IMR-90 (cell line): ENCODE measurements at regions not wholly inside any gene's neighbourhood (a gene's known extent, or its start where the extent isn't known, plus 50 kb on each side); places are given as distances from the start of the nearest gene placed in this dataset.

Experiments used
- CEBPB ChIP-seq: IDR thresholded peaks from 2 replicates; pipeline ENCODE4 v1.6.1; 2012; ENCODE audit warnings: low read depth, low read length, improper control_type of control experiment
- CHD1 ChIP-seq: IDR thresholded peaks from 2 replicates; pipeline ENCODE4 v1.6.1; 2012; ENCODE audit warnings: low read depth, low read length, improper control_type of control experiment
- CTCF ChIP-seq: conservative IDR thresholded peaks from 2 replicates; pipeline ENCODE4 v1.5.1; 2012; ENCODE audit warnings: mild to moderate bottlenecking, low read depth, low read length, improper control_type of control experiment
- ELK1 ChIP-seq: fragments of 150-350 bp; IDR thresholded peaks from 2 replicates; pipeline ENCODE4 v1.6.1; 2016; ENCODE audit warnings: low read depth, mild to moderate bottlenecking, low read length, moderate library complexity, borderline replicate concordance
- MAFK ChIP-seq: IDR thresholded peaks from 2 replicates; pipeline ENCODE4 v1.6.1; 2012; ENCODE audit warnings: low read depth, low read length, improper control_type of control experiment
- POLR2A ChIP-seq: IDR thresholded peaks from 2 replicates; pipeline ENCODE4 v1.6.1; 2012; ENCODE audit warnings: mild to moderate bottlenecking, low read depth, low read length
- RAD21 ChIP-seq: IDR thresholded peaks from 2 replicates; pipeline ENCODE4 v1.6.1; 2012; ENCODE audit warnings: low read length, improper control_type of control experiment
- RFX5 ChIP-seq: IDR thresholded peaks from 2 replicates; pipeline ENCODE4 v1.8.0; 2012; ENCODE audit warnings: low read depth, mild to moderate bottlenecking, low read length, moderate library complexity

GRCh38 chr13:111437856-111438547 is 117.6 kb downstream of the TEX29 start:
- no peak for TF ChIP-seq CTCF
- no peak for TF ChIP-seq POLR2A
- no peak for TF ChIP-seq ELK1
- no peak for TF ChIP-seq MAFK
- TF ChIP-seq CEBPB, result no peak
- TF ChIP-seq RAD21, result no peak
- TF ChIP-seq CHD1, result no peak
- TF ChIP-seq RFX5, result no peak
